Activated CD4-positive, alpha-beta memory T cell treated with anti-CD3 and anti-CD28 coated beads for 36 hours (primary cell): ENCODE measurements at regions not wholly inside any gene's neighbourhood (a gene's known extent, or its start where the extent isn't known, plus 50 kb on each side); places are given as distances from the start of the nearest gene placed in this dataset.
"Not testable (repeated sequence)": the region's sequence is repeated elsewhere in the genome, so short reads cannot be mapped to it uniquely, and the experiment has no call there.

Experiments used
- CTCF ChIA-PET: fragments of 350-600 bp; sonication (Branson Sonifier 250); formaldehyde crosslinking; loops from one replicate; lab custom pipeline; 2021; ENCODE audit warnings: antibody characterized with exemption, inconsistent platforms; lab: Charles Lee
- POLR2A ChIA-PET: fragments of 350-600 bp; sonication (Branson Sonifier 250); formaldehyde crosslinking; loops from one replicate; lab custom pipeline; 2021; ENCODE audit warnings: antibody characterized with exemption; lab: Charles Lee
- DNase-seq: peaks from one replicate; pipeline ENCODE4 v3.0.0-alpha.2; 2020
- H3K27ac Mint-ChIP-seq: one replicate; pipeline ENCODE4 v1.8.0; 2021; ENCODE audit warnings: mixed read lengths
- H3K27me3 Mint-ChIP-seq: one replicate; pipeline ENCODE4 v1.8.0; 2021; ENCODE audit warnings: mixed read lengths
- H3K36me3 Mint-ChIP-seq: one replicate; pipeline ENCODE4 v1.8.0; 2021; ENCODE audit warnings: mixed read lengths
- H3K4me1 Mint-ChIP-seq: one replicate; pipeline ENCODE4 v1.8.0; 2021; ENCODE audit warnings: low read depth, mixed read lengths
- H3K4me3 Mint-ChIP-seq: one replicate; pipeline ENCODE4 v1.8.0; 2021; ENCODE audit warnings: mild to moderate bottlenecking, mixed read lengths
- H3K9me3 Mint-ChIP-seq: one replicate; pipeline ENCODE4 v1.8.0; 2021; ENCODE audit warnings: mixed read lengths
- intact Hi-C: fragments of 100-400 bp; cut with micrococcal nuclease; formaldehyde crosslinking; loops from one replicate; pipeline ENCODE4 v1.15.1; 2023

DNA sequence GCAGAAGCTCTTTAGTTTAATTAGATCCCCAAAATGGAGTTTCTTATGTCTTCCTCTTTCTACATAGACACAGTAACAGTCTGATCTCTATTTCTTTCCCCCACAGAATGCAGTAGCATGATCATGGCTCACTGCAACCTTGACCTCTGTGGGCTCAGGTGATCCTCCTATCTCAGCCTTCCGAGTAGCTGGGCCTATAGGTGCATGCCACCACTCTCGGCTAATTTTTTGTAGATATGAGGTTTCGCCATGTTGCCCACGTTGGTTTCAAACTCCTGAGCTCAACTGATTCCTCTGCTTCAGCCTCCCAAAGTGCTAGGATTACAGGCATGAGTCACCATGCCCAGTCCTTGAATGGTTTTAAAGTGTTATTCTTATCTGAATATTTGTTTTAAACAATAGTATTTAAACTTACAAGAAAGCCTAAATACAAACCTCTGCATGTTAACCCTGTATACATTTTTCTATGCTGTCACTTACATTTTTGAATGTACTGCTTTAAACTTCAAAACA, 120.6 kb downstream of the GOSR1 start:
- CTCF ChIA-PET, result no interaction called here
- no peak overlapping the region for H3K4me3 Mint-ChIP-seq

DNA sequence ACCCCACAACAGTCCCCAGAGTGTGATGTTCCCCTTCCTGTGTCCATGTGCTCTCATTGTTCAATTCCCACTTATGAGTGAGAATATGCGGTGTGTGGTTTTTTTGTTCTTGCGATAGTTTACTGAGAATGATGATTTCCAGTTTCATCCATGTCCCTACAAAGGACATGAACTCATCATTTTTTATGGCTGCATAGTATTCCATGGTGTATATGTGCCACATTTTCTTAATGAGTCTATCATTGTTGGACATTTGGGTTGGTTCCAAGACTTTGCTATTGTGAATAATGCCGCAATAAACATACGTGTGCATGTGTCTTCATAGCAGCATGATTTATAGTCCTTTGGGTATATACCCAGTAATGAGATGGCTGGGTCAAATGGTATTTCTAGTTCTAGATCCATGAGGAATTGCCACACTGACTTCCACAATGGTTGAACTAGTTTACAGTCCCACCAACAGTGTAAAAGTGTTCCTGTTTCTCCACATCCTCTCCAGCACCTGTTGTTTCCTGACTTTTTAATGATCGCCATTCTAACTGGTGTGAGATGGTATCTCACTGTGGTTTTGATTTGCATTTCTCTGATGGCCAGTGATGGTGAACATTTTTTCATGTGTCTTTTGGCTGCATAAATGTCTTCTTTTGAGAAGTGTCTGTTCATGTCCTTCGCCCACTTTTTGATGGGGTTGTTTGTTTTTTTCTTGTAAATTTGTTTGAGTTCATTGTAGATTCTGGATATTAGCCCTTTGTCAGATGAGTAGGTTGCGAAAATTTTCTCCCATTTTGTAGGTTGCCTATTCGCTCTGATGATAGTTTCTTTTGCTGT, 120.0 kb downstream of the GOSR1 start:
- POLR2A ChIA-PET, DNase-seq, H3K9me3 Mint-ChIP-seq, H3K27ac Mint-ChIP-seq, H3K4me1 Mint-ChIP-seq, H3K4me3 Mint-ChIP-seq, H3K36me3 Mint-ChIP-seq, H3K27me3 Mint-ChIP-seq, intact Hi-C loops, CTCF ChIA-PET: not testable (repeated sequence)

More for the DNA sequence above, 120.6 kb downstream of the GOSR1 start:
- Mint-ChIP-seq H3K27ac (no peak overlapping the region), H3K9me3 (no peaks in the 10 kb centered on the region), H3K27me3 (no peaks in the 10 kb centered on the region), H3K36me3 (peaks cover 2% of the 10 kb centered on the region), H3K4me1 (peaks cover 10% of the 10 kb centered on the region)
- POLR2A ChIA-PET, result no interaction called here
- no peak for DNase-seq
- intact Hi-C loops, result no loop called here

DNA sequence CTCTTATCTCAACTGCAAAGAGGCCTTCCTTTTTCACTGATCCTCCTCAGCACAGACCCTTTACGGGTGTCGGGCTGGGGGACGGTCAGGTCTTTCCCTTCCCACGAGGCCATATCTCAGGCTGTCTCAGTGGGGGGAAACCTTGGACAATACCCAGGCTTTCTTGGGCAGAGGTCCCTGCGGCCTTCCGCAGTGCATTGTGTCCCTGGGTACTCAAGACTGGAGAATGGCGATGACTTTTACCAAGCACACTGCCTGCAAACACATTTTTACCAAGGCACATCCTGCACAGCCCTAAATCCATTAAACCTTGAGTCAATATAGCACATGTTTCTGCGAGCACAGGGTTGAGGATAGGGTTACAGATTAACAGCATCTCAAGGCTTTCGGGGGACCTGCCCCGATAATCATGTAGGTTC, 117.8 kb downstream of the GOSR1 start:
- H3K36me3 Mint-ChIP-seq, DNase-seq, H3K27ac Mint-ChIP-seq, H3K4me3 Mint-ChIP-seq, CTCF ChIA-PET, intact Hi-C loops, POLR2A ChIA-PET, H3K27me3 Mint-ChIP-seq, H3K4me1 Mint-ChIP-seq, H3K9me3 Mint-ChIP-seq: not testable (repeated sequence)

DNA sequence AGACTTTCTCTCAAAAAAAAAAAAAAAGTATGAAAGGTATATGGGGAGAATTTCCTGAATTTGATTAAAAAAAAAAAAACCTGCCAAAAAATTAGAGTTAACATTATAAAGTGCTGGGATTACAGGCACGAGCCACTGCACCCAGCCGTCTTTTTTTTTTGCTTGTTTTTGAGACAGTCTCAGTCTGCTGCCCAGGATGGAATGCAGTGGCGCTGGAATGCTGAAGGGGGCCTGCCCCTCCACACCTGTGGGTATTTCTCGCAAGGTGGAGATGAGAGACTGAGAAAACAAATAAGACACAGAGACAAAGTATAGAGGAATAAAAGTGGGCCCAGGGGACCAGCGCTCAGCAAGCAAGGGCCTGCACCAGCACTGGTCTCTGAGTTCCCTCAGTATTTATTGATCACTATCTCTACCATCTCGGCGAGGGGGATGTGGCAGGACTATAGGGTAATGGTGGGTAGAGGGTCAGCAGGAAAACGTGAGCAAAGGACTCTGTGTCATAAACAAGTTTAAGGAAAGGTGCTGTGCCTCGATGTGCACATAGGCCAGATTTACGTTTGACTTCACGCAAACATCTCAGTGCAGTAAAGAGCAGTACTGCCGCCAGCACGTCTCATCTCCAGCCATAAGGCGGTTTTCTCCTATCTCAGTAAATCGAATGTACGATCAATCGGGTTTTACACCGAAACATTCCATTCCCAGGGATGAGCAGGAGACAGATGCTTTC, 117.2 kb downstream of the GOSR1 start:
- Mint-ChIP-seq H3K36me3 (no peaks in the 10 kb centered on the region), H3K27ac (no peak overlapping the region), H3K4me1 (no peaks in the 10 kb centered on the region), H3K27me3 (peaks cover 1% of the 10 kb centered on the region), H3K9me3 (no peaks in the 10 kb centered on the region), H3K4me3 (no peak overlapping the region)
- DNase-seq, result no peak
- ChIA-PET CTCF (no interaction called here), POLR2A (no interaction called here)
- intact Hi-C loops, result no loop called here

- CTCF ChIA-PET, result no interaction called here
- POLR2A ChIA-PET, result no interaction called here
- H3K27ac Mint-ChIP-seq, result no peak overlapping the region
- H3K4me1 Mint-ChIP-seq, result peaks cover 4% of the 10 kb centered on the region
- DNase-seq, result no peak
- H3K27me3 Mint-ChIP-seq, result peaks cover 1% of the 10 kb centered on the region
- H3K36me3 Mint-ChIP-seq, result no peaks in the 10 kb centered on the region
- H3K9me3 Mint-ChIP-seq, result no peaks in the 10 kb centered on the region
- intact Hi-C loops, result no loop called here
- no peak overlapping the region for H3K4me3 Mint-ChIP-seq
Observed at GRCh38 chr17:30590081-30590733, 113.0 kb downstream of the GOSR1 start.

- intact Hi-C loops, result no loop called here
- no peak overlapping the region for H3K27ac Mint-ChIP-seq
- H3K4me1 Mint-ChIP-seq, result peaks cover 4% of the 10 kb centered on the region
- H3K27me3 Mint-ChIP-seq, result peaks cover 1% of the 10 kb centered on the region
- H3K9me3 Mint-ChIP-seq, result no peaks in the 10 kb centered on the region
- DNase-seq, result no peak
- CTCF ChIA-PET, result no interaction called here
- H3K4me3 Mint-ChIP-seq, result no peak overlapping the region
- no peaks in the 10 kb centered on the region for H3K36me3 Mint-ChIP-seq
- POLR2A ChIA-PET, result no interaction called here
Observed at GRCh38 chr17:30589431-30589830, 112.2 kb downstream of the GOSR1 start.

DNA sequence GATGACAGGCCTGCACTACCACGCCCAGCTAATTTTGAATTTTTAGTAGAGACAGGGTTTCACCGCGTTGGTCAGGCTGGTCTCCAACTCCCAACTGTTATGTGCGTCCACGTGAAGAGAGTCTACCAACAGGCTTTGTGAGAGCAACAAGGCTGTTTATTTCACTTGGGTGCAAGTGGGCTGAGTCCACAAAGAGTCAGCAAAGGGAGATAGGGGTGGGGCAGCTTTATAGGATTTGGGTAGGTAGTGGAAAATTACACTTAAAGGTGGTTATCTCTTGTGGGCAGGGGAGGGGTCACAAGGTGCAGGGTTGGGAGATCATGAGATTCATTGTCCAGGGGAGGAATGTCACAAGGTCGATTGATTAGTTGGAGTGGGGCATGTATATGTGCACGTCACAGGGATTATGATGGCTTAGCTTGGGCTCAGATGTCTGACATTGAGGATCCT, 111.6 kb downstream of the GOSR1 start:
- no peak for DNase-seq
- Mint-ChIP-seq H3K27me3 (peaks cover 1% of the 10 kb centered on the region), H3K27ac (no peak overlapping the region), H3K4me3 (no peak overlapping the region), H3K9me3 (no peaks in the 10 kb centered on the region), H3K4me1 (peaks cover 4% of the 10 kb centered on the region), H3K36me3 (no peaks in the 10 kb centered on the region)
- intact Hi-C loops, result no loop called here
- CTCF ChIA-PET, result no interaction called here
- POLR2A ChIA-PET, result no interaction called here

DNA sequence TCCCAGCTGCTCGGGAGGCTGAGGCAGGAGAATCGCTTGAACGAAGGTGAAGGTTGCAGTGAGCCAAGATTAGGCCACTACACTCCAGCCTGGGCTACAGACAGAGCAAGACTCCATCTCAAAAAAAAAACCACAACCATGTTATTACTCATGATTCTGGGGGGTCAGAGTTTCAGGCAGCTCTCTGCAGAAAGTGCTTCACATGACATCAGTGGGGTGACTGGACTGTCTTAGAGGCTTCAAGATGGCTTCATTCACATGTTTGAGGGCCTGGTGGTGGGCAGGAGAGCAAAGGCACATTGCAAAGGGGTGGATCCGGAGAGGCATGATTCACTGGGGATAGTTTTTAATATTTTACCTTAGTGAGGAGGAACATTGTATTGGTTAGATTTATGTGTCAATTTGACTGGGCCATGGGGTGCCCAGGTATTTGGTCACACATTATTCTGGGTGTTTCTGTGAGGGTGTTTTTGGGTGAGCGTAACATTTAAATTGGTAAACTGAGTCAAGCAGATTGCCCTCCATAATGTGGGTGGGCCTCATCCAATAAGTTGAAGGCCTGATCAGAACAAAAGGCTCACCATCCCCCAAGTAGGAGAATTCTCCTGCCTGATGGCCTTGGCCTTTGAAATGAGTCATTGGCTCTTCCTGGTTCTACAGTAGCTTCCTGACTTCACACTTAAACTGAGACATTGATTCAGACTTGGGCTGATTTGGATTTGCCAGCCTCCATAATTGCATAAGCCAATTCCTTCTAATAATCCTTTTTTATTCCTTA, 109.8 kb downstream of the GOSR1 start:
- Mint-ChIP-seq H3K4me3 (no peak overlapping the region), H3K9me3 (no peaks in the 10 kb centered on the region), H3K4me1 (peaks cover 4% of the 10 kb centered on the region), H3K36me3 (no peaks in the 10 kb centered on the region), H3K27me3 (peaks cover 2% of the 10 kb centered on the region), H3K27ac (no peak overlapping the region)
- DNase-seq, result peak; percentile 21
- intact Hi-C loops, result no loop called here
- ChIA-PET CTCF (no interaction called here), POLR2A (no interaction called here)

- Mint-ChIP-seq H3K4me3 (no peak overlapping the region), H3K27me3 (peaks cover 4% of the 10 kb centered on the region), H3K27ac (no peak overlapping the region), H3K36me3 (no peaks in the 10 kb centered on the region), H3K9me3 (no peaks in the 10 kb centered on the region), H3K4me1 (peaks cover 4% of the 10 kb centered on the region)
- ChIA-PET CTCF (no interaction called here), POLR2A (no interaction called here)
- intact Hi-C loops, result no loop called here
- DNase-seq, result no peak
Observed at GRCh38 chr17:30584810-30585209, 107.6 kb downstream of the GOSR1 start.

DNA sequence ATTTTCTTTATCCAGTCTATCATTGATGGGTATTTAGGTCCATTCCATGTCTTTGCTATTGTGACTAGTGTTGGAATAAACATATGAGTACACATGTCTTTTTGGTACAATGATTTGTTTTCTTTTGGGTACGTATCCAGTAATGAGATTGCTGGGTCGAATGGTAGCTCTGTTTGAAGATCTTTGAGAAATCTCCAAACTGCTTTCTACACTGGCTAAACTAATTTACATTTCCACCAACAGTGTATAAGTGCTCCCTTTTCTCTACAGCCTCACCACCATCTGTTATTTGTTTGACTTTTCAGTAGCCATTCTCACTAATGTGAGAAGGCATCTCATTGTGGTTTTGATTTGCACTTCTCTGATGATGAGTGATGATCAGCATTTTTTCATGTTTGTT, 103.7 kb downstream of the GOSR1 start:
- POLR2A ChIA-PET, result no interaction called here
- H3K27ac Mint-ChIP-seq, result no peak overlapping the region

DNA sequence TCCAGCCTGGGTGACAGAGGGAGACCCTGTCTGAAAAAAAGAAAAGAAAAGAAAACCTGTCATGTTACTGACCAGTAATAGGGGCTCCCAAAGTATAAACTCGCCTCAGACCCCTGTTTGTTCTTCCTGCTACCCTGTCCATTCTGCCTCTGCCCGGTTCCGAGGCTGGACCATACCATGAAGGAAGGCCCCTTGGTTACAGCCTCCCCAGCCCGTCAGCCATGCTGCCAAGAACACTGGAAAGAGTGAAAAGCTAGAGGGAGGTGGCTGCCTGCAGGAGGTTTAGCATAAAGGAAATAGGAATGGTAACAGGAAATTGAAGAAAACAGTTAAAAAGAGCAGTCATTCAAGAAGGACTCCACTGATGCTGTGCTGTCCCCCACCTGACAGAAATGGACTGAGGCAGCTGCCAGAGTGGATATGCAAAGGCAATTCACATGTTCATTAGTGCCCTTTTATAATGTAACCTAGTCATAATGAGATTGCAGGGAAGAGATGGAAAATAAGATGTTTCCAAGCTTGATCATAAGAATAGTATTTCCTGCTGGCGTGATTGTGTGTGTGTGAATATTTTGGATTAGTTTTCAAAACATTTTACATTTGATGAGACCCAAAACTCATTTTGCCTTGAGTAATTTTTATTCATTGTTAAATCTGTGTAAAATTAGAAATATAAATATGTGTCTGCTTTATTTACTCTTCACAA, 102.6 kb downstream of the GOSR1 start:
- no peak overlapping the region for H3K27ac Mint-ChIP-seq
- CTCF ChIA-PET, result no interaction called here
- H3K27me3 Mint-ChIP-seq, result peaks cover 4% of the 10 kb centered on the region
- no peaks in the 10 kb centered on the region for H3K9me3 Mint-ChIP-seq
- no peaks in the 10 kb centered on the region for H3K4me1 Mint-ChIP-seq
- POLR2A ChIA-PET, result no interaction called here
- intact Hi-C loops, result no loop called here
- no peaks in the 10 kb centered on the region for H3K36me3 Mint-ChIP-seq
- no peak for DNase-seq
- H3K4me3 Mint-ChIP-seq, result no peak overlapping the region

More for the DNA sequence above, 103.7 kb downstream of the GOSR1 start:
- CTCF ChIA-PET, result no interaction called here
- H3K4me3 Mint-ChIP-seq, result no peak overlapping the region
- no peak for DNase-seq
- H3K4me1 Mint-ChIP-seq, result no peaks in the 10 kb centered on the region
- H3K9me3 Mint-ChIP-seq, result no peaks in the 10 kb centered on the region
- intact Hi-C loops, result no loop called here
- peaks cover 4% of the 10 kb centered on the region for H3K27me3 Mint-ChIP-seq
- no peaks in the 10 kb centered on the region for H3K36me3 Mint-ChIP-seq
